ENCODE measurements at regions not wholly inside any gene's neighbourhood (a gene's known extent, or its start where the extent isn't known, plus 50 kb on each side); places are given as distances from the start of the nearest gene placed in this dataset.

GRCh38 chr12:106006382-106006781 lies 132.4 kb downstream of the NUAK1 start:
- Histone ChIP-seq H3K4me3 (no peak overlapping the region), H3K36me3 (no peaks in the 10 kb centered on the region), H3K27ac (no peak overlapping the region), H3K9me3 (no peaks in the 10 kb centered on the region), H3K27me3 (no peaks in the 10 kb centered on the region), H3K4me1 (no peaks in the 10 kb centered on the region)
- TF ChIP-seq EP300 (IDR thresholded peaks at IDR 0.05): no peak
- TF ChIP-seq POLR2AphosphoS5 (IDR thresholded peaks at IDR 0.05): no peak
- WGBS, 2 donors: 81 to 83% methylated on average over 4 of the region's 4 CpGs
- DNase-seq (no peak), ATAC-seq (ENCODE audit: low FRiP score in 2 of 2) (no peak)

- Histone ChIP-seq H3K27me3 (no peaks in the 10 kb centered on the region), H3K9me3 (no peaks in the 10 kb centered on the region), H3K36me3 (no peaks in the 10 kb centered on the region), H3K27ac (no peak overlapping the region), H3K4me3 (no peak overlapping the region), H3K4me1 (no peaks in the 10 kb centered on the region)
- 84 to 94% methylated on average over 2 of the region's 2 CpGs for WGBS, 2 donors
- no peak for ATAC-seq (ENCODE audit: low FRiP score in 2 of 2)
- TF ChIP-seq POLR2AphosphoS5 (IDR thresholded peaks at IDR 0.05) (no peak), EP300 (IDR thresholded peaks at IDR 0.05) (no peak), POLR2A (IDR thresholded peaks at IDR 0.05) (no peak), CTCF (IDR thresholded peaks at IDR 0.05) (no peak)
- DNase-seq: no peak
Measured at GRCh38 chr12:106006940-106007339, 131.8 kb downstream of the NUAK1 start.

DNA sequence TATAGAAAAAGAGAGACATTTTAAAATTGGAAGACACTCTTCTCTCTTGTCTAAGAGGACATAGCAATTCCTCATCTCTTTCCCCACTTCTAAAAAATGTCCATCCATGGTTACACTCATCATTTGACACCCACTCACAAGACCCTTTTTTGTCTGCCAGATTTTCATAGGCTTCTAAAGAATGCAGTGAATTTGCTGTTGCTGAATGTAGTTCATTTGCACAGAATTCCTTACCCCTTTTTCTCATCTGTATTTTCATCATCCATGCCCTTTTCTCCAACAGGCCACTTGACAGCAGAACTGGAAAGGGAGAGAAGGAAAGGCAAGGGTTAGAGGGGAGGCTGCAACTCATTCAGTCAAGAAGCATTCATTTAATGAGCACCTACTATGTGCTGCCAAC lies 128.0 kb downstream of the NUAK1 start:
- Histone ChIP-seq H3K27me3 (no peaks in the 10 kb centered on the region), H3K4me3 (no peak overlapping the region), H3K4me1 (no peaks in the 10 kb centered on the region), H3K27ac (peak overlapping the region in 1 of 4 donors; percentile 27), H3K9me3 (no peaks in the 10 kb centered on the region), H3K36me3 (no peaks in the 10 kb centered on the region)
- TF ChIP-seq POLR2AphosphoS5 (IDR thresholded peaks at IDR 0.05) (no peak), EP300 (IDR thresholded peaks at IDR 0.05) (no peak), CTCF (IDR thresholded peaks at IDR 0.05) (no peak), POLR2A (IDR thresholded peaks at IDR 0.05) (no peak)
- DNase-seq (no peak), ATAC-seq (ENCODE audit: low FRiP score in 2 of 2) (no peak)

All from upper lobe of left lung (tissue), 6 donors.